AG10803 (cell line): ENCODE measurements at regions not wholly inside any gene's neighbourhood (a gene's known extent, or its start where the extent isn't known, plus 50 kb on each side); places are given as distances from the start of the nearest gene placed in this dataset.

Source experiments
- DNase-seq: peaks from one replicate; pipeline ENCODE4 v3.0.0; 2010; ENCODE audit warnings: low read depth
- H3K4me3 ChIP-seq: 2 replicates; pipeline ENCODE4 v1.5.1; 2011; ENCODE audit warnings: mild to moderate bottlenecking, low read length, control low read depth
- TF ChIP-seq, protein P1 (sequence below): conservative IDR thresholded peaks from 2 replicates; pipeline ENCODE4 v1.5.1; 2011; ENCODE audit warnings: mild to moderate bottlenecking, low read length, control low read depth, inconsistent platforms

DNA sequence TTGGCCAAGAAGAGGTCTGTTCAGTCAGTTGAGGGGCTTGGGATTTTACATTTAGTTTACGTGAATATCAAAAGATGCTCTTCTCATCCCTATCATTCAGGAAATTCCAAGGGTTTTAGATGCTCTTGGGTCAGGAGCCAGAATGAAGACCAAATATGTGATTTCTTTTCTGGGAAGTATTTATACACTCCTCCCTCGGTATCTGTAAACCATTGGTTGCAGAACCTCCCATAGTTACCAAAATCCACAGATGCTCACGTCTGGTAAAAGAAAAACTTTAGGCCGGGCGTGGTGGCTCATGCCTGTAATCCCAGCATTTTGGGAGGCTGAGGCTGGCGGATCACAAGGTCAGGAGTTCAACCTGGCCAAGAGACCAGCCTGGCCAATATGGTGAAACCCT lies 75.9 kb downstream of the TNFAIP2 start:
- TF ChIP-seq, protein P1, sequence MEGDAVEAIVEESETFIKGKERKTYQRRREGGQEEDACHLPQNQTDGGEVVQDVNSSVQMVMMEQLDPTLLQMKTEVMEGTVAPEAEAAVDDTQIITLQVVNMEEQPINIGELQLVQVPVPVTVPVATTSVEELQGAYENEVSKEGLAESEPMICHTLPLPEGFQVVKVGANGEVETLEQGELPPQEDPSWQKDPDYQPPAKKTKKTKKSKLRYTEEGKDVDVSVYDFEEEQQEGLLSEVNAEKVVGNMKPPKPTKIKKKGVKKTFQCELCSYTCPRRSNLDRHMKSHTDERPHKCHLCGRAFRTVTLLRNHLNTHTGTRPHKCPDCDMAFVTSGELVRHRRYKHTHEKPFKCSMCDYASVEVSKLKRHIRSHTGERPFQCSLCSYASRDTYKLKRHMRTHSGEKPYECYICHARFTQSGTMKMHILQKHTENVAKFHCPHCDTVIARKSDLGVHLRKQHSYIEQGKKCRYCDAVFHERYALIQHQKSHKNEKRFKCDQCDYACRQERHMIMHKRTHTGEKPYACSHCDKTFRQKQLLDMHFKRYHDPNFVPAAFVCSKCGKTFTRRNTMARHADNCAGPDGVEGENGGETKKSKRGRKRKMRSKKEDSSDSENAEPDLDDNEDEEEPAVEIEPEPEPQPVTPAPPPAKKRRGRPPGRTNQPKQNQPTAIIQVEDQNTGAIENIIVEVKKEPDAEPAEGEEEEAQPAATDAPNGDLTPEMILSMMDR = no peak
- no peak overlapping the region; the same call in 1 of the 2 replicates for H3K4me3 ChIP-seq
- DNase-seq = peak; percentile 95

DNA sequence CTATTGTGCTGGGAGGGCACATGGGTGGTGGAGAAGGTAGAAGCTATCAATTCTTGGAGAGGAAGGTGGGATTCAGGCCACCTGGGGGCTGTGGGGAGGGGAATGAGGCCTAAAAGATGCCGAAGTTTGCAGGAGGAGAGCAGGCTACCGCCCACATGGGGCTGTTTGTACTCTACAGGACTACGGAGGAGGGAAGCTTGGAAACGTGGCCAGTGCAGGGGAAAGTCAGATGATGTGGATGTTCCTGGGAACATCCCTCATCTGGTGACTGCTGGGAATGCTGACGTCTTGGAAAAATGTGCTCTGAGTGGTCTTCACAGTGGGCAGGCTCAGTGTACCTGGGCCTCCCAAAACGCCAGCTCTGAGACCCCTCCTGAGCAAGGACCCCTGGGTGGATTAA lies 78.5 kb downstream of the TNFAIP2 start:
- no peak for DNase-seq
- TF ChIP-seq, protein P1 = no peak
- H3K4me3 ChIP-seq = no peak overlapping the region

DNA sequence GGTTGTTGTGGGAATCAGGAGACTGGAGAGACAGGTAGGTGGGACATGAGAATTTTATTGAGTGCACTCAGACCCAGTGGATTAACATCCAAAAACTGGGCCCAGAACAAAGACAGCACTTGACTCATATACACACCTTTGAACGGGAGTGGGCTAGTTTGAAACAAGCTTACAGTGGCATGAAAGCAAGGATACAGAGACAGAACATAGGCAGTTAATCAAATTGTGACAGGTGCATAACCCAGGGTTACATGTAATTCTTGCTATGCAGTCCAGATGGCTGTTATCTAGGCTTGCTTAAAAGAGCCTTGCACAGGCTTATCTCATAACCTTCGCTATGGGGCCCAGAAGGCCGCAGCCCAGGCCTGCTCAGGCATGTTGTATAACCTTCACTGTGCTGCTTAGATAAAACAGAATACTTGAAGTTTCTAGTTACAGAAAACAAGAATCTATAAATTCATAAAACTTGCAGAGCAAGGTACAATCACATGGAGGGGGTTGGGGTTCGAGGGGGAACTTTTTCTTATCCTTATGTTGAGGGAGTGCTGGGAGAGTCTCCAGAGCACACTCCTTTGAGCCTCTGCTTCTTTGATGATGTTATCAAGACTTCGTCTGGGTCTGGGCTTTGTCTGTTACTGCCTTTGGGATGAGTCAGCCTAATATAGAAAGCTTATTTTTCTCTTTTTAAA lies 81.7 kb downstream of the TNFAIP2 start:
- TF ChIP-seq, protein P1 = no peak
- DNase-seq = peak; percentile 27
- no peak overlapping the region for H3K4me3 ChIP-seq

DNA sequence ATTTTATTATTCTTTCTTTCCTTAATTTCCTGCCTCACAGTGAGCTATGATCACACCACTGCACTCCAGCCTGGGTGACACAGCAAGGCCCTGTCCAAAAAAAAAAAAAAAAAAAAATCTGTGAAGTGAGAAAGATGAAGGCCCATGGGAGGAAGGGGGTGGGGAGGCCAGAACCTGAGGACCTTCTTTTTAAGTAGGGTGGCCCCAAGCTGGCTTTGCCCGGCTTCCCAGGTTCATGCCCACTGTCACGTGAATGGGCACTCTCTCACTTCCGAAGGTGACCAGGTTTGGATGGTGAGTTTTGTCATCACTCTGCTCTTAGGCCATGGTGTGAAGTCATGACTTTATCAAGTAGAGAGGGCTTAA lies 82.3 kb downstream of the TNFAIP2 start:
- no peak for DNase-seq
- peak overlapping the region; percentile 72 for H3K4me3 ChIP-seq
- TF ChIP-seq, protein P1 = no peak

DNA sequence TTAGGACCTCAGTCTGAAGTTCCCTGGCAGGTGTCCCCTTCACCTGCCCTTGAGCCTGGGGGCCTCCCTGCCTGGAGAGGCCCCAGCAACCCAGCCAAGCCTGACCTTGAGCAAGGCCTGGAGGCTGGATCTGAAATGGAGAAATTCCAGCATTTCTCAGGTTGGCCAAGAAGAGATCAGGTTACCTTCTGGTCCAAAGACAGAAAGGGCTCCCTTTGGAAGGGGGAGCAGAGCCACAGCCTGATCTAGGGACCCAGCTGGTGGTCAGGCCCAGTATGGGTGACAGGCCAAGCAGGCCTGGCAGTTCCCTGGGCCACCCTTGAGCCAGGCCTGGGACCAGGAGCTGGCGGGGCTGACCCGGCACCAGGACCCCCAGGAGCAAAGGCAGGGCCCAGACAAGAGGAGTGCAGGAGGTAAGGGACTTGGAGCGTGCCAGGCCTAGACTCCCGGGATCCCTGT lies 82.8 kb downstream of the TNFAIP2 start:
- H3K4me3 ChIP-seq = peak overlapping the region; percentile 72
- TF ChIP-seq, protein P1 = no peak
- DNase-seq = peak; percentile 74

DNA sequence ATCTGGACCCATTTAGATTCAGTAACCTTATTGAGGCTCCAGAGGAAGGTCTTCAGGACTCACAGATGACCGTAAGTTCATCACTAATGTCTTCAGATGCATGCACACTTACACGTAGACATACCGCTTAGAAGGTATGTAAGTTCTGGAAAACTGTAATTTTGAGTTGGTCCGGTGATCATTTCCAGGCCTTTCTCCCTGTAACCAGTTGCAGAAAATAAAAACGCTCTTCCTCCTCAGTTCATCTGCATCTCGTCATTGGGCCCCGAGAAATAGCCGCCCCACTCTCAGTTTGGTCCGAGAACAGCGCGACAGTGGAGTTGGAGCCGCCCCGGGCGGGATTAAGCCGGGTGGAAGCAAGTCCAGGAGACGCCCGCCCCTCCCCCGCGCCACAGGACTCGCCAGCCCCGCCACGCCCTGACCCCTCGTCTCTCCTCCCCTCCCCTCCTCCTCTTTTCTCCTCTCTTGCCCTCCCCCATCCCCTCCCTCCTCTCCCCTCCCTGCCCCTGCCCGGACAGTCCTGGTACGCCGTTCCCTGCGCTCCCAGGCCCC lies 83.7 kb downstream of the TNFAIP2 start:
- TF ChIP-seq, protein P1 = no peak
- DNase-seq = peak; percentile 94
- H3K4me3 ChIP-seq = peak overlapping the region; percentile 72
